ENCODE measurements at regions not wholly inside any gene's neighbourhood (a gene's known extent, or its start where the extent isn't known, plus 50 kb on each side); places are given as distances from the start of the nearest gene placed in this dataset.
A peak's percentile ranks its signal among the peaks of the same experiment; 100 is the strongest.

GRCh38 chr10:44244745-44245600, 139.9 kb downstream of the CXCL12 start:
- CTCF ChIA-PET, result interaction anchor here (1.5 kb wide), 1 partner anchor 16 kb away, joined by 4 read pairs; no protein-coding TSS in a partner anchor
- WGBS (ENCODE audit: low lambda C conversion rate), result 40% methylated on average over 9 of the region's 9 CpGs
- no peaks in the 10 kb centered on the region for H3K4me1 ChIP-seq (ENCODE audit: control insufficient read depth in 1 of 2, insufficient read depth in 2 of 2, low read depth in 1 of 2, low read length in 1 of 2)

GRCh38 chr10:44243851-44244510, 140.9 kb downstream of the CXCL12 start:
- H3K4me2 ChIP-seq, result no peak overlapping the region
- H3K4me3 ChIP-seq (ENCODE audit: low read depth in 2 of 2, low read length in 1 of 2), result no peak overlapping the region
- CTCF ChIA-PET, result interaction anchor here (1.4 to 1.5 kb wide), 2 partner anchors 17 to 68 kb away, joined by 4 to 5 read pairs; no protein-coding TSS in a partner anchor
- no peaks in the 10 kb centered on the region for H3K27me3 ChIP-seq (ENCODE audit: insufficient read depth)
- no peaks in the 10 kb centered on the region for H4K20me1 ChIP-seq (ENCODE audit: insufficient read depth)
- H3K79me2 ChIP-seq (ENCODE audit: insufficient read depth), result no peaks in the 10 kb centered on the region
- H3K9ac ChIP-seq, result no peak overlapping the region
- WGBS (ENCODE audit: low lambda C conversion rate), result 24% methylated on average over 7 of the region's 7 CpGs
- DNase-seq, result peak; percentile 0
- H2AFZ ChIP-seq (ENCODE audit: low read depth), result no peak overlapping the region
- no peak overlapping the region for H3K27ac ChIP-seq (ENCODE audit: low read depth in 2 of 2, low read length in 1 of 2)
- no peaks in the 10 kb centered on the region for H3K4me1 ChIP-seq (ENCODE audit: control insufficient read depth in 1 of 2, insufficient read depth in 2 of 2, low read depth in 1 of 2, low read length in 1 of 2)
- H3F3A ChIP-seq (replicated peaks; ENCODE audit: insufficient read depth), result no peaks in the 10 kb centered on the region
- POLR2A ChIA-PET, result no interaction called here
- H3K9me2 ChIP-seq, result no peaks in the 10 kb centered on the region
- TF ChIP-seq FOXJ3 (CRISPR knock-in tag; IDR thresholded peaks at IDR 0.05) (no peak), USF2 (IDR thresholded peaks at IDR 0.05; ENCODE audit: borderline replicate concordance, low read depth, low read length) (no peak), NRF1 (IDR thresholded peaks at IDR 0.05; ENCODE audit: low read depth, low read length) (no peak), FOXM1 (IDR thresholded peaks at IDR 0.05; ENCODE audit: low read depth) (no peak), EP300 (IDR thresholded peaks at IDR 0.05; ENCODE audit: borderline replicate concordance in 1 of 2, low read depth in 1 of 2, low read length in 1 of 2) (no peak), MXI1 (IDR thresholded peaks at IDR 0.05; ENCODE audit: low read depth, low read length) (no peak), RFX5 (IDR thresholded peaks at IDR 0.05; ENCODE audit: low read length) (no peak), EZH2phosphoT487 (IDR thresholded peaks at IDR 0.05; ENCODE audit: borderline replicate concordance, low read depth) (no peak), GABPA (IDR thresholded peaks at IDR 0.05; ENCODE audit: low read depth) (no peak), POLR2AphosphoS5 (IDR thresholded peaks at IDR 0.05; ENCODE audit: low read depth, low read length) (no peak), RCOR1 (IDR thresholded peaks at IDR 0.05; ENCODE audit: low read length) (no peak), YY1 (IDR thresholded peaks at IDR 0.05; ENCODE audit: low read depth) (no peak), TAF1 (IDR thresholded peaks at IDR 0.05; ENCODE audit: borderline replicate concordance, low read depth, low read length) (no peak), SMC3 (IDR thresholded peaks at IDR 0.05; ENCODE audit: low read depth, low read length) (no peak), TEAD4 (IDR thresholded peaks at IDR 0.05; ENCODE audit: borderline replicate concordance, insufficient read depth) (no peak)
- no peaks in the 10 kb centered on the region for H3K36me3 ChIP-seq (replicated peaks in 1 of 2; ENCODE audit: control insufficient read depth in 1 of 2, insufficient read depth in 2 of 2, low read length in 1 of 2)
- no peaks in the 10 kb centered on the region for H3K9me3 ChIP-seq

More at GRCh38 chr10:44244745-44245600, 139.9 kb downstream of the CXCL12 start:
- POLR2A ChIA-PET, result no interaction called here
- H3K27me3 ChIP-seq (ENCODE audit: insufficient read depth), result no peaks in the 10 kb centered on the region
- H3K36me3 ChIP-seq (replicated peaks in 1 of 2; ENCODE audit: control insufficient read depth in 1 of 2, insufficient read depth in 2 of 2, low read length in 1 of 2), result no peaks in the 10 kb centered on the region
- DNase-seq, result no peak
- H3K27ac ChIP-seq (ENCODE audit: low read depth in 2 of 2, low read length in 1 of 2), result no peak overlapping the region
- H3K9me3 ChIP-seq, result no peaks in the 10 kb centered on the region
- TF ChIP-seq EP300 (IDR thresholded peaks at IDR 0.05; ENCODE audit: borderline replicate concordance in 1 of 2, low read depth in 1 of 2, low read length in 1 of 2) (no peak), TAF1 (IDR thresholded peaks at IDR 0.05; ENCODE audit: borderline replicate concordance, low read depth, low read length) (no peak)
- no peaks in the 10 kb centered on the region for H3K79me2 ChIP-seq (ENCODE audit: insufficient read depth)
- no peak overlapping the region for H2AFZ ChIP-seq (ENCODE audit: low read depth)
- H4K20me1 ChIP-seq (ENCODE audit: insufficient read depth), result no peaks in the 10 kb centered on the region
- H3K4me2 ChIP-seq, result no peak overlapping the region
- no peak overlapping the region for H3K4me3 ChIP-seq (ENCODE audit: low read depth in 2 of 2, low read length in 1 of 2)
- H3F3A ChIP-seq (replicated peaks; ENCODE audit: insufficient read depth), result no peaks in the 10 kb centered on the region
- no peaks in the 10 kb centered on the region for H3K9me2 ChIP-seq
- no peak overlapping the region for H3K9ac ChIP-seq
